ENCODE measurements at regions not wholly inside any gene's neighbourhood (a gene's known extent, or its start where the extent isn't known, plus 50 kb on each side); places are given as distances from the start of the nearest gene placed in this dataset.

DNA sequence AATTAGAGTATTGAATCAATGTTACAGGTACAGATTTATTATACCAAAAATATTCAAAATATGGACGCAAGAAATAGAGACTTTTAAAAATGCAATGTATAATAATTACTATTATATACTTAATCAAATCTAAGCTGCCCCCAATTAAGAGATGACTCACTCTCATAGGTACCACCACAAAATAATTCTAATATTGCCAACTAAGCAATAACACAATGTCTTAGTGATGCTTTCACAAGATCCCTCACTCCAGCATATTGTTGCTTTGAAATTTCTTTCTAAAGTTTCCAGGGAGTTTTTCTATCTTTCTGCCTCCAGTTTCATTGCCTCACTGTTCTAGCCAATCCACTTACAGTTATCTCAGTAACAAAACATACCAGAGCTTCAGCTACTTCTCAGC, 270.0 kb upstream of the PABPC4L start:
- DNase-seq: no peak

DNA sequence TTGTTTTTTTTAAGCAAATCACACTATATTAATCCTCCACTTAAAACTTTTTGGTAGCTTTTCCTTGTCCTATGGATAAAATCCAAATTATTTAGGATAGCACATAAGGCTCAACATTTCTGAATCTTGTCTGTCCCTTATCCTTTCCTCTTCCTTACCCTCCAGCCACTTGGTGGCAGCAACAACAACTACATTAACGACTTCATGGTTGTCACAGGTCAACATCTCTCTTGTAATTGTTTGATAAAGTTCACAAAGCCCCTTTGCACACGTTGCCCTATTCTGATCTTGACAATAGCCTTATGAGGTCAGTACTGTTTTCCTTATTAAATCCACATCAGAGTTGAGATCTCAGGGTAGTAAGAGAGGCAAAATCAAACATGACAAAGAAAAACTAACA, 269.0 kb upstream of the PABPC4L start:
- no peak for DNase-seq

DNA sequence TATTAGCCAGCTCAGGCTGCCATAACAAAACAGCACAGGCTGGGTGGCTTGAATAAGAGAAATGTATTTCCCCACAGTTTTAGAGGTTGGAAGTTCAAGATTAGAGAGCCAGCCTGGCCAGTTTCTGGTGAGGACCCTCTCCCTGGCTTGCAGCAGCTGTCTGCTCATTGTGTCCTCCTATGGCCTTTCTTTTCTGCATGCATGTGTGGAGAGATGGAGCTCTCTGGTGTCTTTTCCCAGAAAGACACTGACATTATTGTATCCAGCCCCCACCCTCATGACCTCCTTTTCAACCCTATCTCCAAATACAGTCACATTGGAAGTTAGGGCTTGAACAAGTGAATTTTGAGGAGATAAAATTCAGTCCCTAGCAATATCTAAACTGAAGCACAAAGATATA, 263.8 kb upstream of the PABPC4L start:
- no peak for DNase-seq

DNA sequence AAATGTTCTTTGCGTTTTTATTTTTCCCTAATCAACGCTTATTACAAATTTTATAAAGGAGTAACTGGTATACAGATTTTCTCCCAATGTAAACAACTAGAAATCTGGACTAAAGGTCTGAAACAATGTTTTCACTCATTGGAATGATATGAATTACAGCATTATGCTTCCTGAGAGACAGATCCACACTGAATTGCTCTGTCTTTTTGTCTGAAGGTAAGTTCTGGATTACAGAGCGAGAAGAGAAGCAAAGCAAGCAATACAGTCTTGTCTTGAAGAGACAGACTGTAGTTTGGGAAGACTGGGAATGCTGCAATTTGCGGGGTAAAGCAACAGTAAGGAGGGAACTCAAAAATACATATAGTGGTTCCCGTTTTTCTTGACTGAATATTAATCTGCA, 262.2 kb upstream of the PABPC4L start:
- no peak for DNase-seq

- no peak for DNase-seq
These were observed 225.2 kb upstream of the PABPC4L start for GRCh38 chr4:134426821-134427220.

DNA sequence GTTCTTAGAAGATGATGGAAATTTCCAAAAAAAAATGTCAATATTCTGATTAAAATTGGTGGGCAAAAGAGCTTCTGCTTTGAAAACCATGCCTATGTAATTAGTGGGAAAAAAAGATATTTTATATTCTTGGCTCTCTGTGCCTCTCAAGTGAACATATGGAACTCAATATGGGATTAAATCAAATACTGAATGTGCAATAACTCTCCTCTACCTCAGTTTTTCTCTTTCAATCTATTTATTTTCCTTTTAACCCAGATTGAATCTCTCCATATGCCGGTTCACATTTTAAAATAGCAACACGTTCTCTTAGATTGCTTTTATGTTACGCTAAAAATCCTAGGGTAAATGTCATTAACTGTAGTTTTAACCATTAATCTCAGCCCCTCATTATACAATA, 224.2 kb upstream of the PABPC4L start:
- no peak for DNase-seq

- no peak for DNase-seq
These were observed 221.2 kb upstream of the PABPC4L start for GRCh38 chr4:134422776-134423175.

- DNase-seq: no peak
These were observed 220.1 kb upstream of the PABPC4L start for GRCh38 chr4:134421734-134422133.

DNA sequence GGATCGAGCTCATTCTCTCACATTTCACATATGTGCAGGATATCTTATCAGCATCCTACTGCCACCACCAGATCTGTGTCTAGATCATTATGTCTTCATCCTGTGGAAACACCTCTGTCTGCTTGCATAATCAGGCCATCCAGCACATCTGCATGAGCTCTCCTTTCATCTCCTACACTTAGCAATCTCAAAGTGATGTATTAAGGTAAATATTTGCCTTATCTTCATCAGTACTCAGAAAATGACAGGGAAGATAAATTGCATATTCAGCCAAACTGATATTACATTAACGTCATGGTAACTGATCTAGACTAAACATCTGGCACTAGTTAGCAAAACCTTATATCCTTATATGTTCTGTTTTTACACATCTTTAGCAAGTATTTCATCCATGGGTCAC, 207.3 kb upstream of the PABPC4L start:
- no peak for DNase-seq

DNA sequence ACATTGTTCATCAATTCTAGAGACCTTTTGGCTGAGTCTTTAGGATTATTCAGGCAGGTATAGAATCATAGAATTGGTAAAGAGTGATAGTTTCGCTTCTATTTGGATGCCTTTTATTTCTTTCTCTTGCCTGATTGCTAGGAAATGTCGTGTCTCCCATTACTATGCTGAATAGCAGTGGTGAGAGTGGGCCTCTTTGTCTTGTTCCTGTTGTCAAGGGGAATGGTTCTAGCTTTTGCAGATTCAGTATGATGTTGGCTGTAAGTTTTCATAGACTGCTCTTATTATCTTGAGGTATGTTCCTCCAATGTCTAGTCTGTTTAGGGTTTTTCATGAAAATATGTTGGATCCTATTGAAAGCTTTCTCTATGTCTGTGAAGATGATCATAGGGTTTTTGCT, 200.2 kb upstream of the PABPC4L start:
- no peak for DNase-seq

DNA sequence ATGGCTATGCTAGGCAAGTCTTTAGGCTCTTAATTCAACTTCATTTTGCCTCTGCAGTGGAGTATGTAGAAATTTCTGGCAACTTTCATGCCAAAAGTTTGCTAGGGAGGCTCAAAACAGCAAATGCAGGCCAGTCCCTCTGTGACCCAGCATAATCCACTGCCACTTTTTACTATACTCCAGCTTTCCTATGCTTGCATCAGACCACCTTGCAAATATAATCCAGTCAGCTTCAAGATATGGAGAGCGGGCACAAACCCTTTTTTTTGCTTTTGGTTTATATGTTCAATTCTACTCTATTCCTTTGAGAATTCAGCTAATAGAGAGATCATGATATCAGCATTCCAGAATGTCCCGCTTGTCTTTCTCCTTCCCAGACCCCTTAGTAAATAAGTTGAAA, 192.0 kb upstream of the PABPC4L start:
- no peak for DNase-seq

- DNase-seq: no peak
These were observed 188.7 kb upstream of the PABPC4L start for GRCh38 chr4:134390319-134390718.

DNA sequence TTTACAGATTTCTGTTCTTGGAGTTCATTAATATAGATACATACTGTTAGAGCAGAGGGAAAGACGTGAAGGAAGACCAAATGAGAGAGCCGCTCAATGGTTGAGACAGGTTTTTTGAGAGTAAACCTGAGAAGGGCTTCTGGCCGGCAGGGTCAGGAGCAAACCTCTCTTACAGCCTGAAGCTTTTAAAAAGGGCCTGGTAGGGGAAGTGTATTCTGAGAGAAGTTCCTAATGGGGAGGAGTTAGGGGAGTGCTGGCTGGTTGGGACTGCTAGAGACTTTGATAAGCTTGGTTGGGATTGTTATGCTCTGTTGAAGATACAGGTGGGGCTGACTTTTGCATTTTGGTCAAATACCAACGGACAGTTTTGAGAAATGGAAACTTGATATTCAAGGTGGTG, 186.8 kb upstream of the PABPC4L start:
- no peak for DNase-seq

DNA sequence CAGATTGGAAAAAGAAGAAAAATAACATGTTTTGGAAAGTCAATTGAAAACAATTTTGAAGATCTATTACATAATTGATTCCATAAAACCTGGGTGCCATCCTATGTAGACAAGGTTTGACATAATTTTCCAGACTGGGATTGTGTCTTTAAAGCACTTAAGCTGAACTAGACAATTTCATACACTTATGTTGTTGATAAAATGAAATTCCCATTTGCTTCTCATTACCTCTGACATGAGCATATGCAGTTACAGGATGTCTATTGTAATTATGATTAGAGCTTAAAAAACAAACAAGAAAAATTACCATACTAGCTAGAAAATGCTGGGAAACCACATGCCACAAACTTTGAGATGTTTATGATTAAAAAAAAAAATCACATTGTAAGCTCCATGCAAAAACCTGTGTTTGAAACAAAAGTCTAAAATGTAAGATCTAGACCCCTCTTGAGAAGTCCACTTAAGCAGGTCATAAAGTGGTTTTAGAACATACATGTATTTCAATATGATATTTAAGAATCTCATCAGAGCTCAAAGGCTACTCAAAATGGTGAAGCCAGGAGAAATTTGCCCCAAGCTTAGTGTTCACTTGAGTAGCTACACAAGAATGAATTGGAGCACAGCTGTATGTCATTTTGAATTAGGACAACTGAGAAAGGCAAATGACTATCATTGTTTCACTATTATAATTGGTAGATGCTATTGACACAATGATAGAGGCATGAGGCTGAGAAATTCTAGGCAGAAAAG, 181.1 kb upstream of the PABPC4L start:
- DNase-seq: no peak

DNA sequence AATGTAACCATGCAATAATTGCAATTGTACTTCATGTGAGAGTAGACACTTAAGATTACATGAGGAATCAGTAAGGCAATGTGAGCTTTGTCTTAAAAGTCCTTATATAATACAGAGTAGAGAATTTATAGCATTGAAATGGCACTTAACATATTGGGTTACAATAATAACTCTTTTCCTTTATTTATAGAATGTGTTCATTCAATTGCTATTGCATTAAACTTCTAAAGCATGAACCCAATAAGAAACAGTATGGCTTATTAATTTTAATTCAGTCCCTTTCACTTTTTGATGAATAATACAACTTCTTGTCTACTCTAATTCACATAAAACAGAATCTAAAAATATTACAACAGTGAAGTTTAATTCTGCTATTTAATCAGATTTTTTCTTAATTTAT, 174.2 kb upstream of the PABPC4L start:
- DNase-seq: no peak

DNA sequence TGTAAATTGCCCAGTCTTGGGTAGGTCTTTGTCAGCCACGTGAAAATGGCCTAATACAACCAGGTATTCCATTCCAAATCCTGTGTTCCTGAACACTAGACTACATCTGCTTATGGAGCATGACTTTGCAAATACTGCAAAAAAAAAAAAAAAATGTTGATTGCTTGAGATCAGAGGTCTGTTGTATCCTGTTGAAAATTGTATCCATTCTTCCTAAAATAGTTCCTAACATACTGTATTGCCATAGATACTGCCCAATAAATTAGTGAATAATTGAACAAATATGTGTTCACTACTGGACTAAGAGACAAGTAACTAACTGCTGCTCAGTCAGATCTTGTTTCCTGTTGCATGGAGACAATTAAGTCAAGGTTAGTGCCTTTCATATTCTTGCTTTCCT, 164.3 kb upstream of the PABPC4L start:
- DNase-seq: no peak

DNA sequence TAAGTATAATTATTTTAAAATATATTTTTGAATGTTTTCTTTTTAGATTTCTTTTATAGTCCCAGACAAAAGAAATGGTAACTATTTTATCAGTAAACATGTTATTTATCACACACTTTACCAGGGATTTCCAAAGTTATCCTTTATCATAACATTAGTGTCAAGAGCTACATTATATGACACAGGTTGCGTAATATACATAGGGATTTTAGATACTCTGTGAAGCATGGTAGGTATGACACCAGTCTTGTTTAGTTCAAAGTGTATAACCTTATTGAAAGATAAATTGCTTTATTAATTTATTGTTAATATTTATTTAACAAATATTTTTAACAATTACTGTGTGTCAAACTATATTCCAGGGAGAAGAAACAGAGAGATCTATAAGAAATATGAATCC, 163.3 kb upstream of the PABPC4L start:
- no peak for DNase-seq

DNA sequence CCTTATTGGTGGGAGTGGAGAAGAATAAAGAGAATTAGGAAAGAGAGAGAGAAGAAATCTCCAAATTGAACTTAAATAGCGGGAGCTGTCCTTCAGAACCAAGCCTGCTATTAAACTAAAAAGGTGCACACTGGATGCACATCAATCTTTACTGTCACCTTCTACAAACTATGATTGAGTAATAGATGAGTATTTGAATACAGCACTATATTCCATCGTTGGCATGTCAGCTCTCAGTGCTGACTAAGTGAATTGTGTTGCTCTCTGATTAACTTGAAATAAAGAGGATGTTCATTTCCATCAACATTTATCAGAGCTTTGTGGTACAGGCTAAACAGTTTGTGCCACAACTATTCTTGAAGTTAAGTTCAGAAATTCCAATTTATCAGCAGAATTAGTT, 143.7 kb upstream of the PABPC4L start:
- DNase-seq: no peak

DNA sequence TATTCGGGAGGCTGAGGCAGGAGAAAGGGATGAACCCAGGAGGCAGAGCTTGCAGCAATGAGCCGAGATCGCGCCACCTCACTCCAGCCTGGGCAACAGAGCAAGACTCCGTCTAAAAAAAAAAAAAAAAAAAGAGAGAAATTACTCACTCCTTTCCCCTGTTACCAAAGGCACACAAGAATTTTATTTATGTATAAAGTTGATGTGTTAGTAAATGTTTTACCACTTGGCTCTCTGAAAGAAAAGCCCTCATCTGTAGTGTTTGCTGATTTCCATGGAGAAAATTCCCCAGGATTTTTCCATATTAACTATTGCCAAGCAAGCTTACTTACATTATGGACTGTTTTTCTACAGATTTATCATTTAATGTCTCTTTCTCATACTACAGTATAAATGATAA, 142.1 kb upstream of the PABPC4L start:
- DNase-seq: no peak

- no peak for DNase-seq
These were observed 141.5 kb upstream of the PABPC4L start for GRCh38 chr4:134343081-134343480.

- DNase-seq: no peak
These were observed 136.0 kb upstream of the PABPC4L start for GRCh38 chr4:134337574-134337973.

GRCh38 chr4:134328741-134329140, 127.2 kb upstream of the PABPC4L start:
- no peak for DNase-seq

DNA sequence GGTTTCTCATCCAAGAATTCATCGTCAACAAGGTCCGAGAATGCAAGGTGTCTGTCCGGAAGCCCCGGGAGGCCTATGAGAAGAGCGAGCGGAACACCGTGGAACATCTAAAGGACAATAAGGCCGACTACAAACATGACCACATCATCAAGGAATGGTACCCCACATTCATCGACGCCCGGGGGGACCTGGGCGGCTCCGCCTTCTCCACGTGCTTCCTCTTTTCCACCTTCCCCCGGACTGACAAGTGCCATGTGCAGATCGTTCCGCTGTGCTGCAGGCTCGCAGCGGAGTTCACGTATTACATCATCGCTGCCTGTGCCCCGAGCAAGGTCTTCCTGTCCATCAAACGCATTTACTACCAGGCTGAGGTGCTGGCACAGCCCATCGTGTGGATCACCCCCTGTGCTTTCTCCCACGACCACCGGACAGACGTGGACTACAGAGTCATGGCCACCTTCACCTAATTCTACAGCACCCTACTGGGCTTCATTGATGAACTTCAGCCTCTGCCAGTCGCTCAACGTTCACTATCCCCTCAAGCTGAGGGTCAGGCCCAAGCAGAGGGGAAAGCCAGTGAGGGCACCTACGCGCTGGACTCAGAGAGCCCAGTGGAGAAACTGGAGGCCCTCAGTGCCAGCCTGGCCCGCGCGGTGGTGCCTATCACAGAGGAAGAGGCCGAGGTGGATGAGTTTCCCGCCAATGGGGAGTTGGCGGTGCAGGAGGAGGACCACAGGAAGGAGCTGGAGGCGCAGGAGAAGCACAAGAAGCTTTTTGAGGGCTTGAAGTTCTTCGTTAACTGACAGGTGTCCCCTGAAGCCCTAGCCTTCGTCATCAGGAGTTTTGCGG, 125.9 kb upstream of the PABPC4L start:
- no peak for DNase-seq

DNA sequence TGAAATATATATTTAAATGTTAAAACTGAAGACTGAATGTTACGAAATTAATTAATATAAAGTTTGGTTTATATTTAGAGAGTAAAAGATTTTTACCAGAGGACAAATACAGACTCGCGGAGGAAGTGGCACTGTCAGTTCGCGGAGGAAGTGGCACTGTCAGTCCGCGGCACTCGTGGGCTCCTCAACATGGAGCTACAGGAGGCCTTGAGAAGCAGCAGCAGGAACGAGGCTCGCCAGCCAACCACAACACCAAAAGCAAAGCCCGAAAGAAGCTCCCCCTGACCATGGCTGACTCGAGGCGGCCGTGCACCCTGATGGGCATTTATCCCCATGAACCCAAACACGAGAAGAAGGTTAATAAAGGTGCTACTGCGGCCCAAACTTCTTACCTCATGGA, 125.3 kb upstream of the PABPC4L start:
- DNase-seq: no peak
